GM19468 (cell line): ENCODE measurements at regions not wholly inside any gene's neighbourhood (a gene's known extent, or its start where the extent isn't known, plus 50 kb on each side); places are given as distances from the start of the nearest gene placed in this dataset.

Experiments
- ATAC-seq: cut with Tn5 transposase; IDR thresholded peaks from one replicate; pipeline ENCODE4 v1.9.1; 2021; ENCODE audit warnings: mild to moderate bottlenecking, moderate library complexity, moderate number of reproducible peaks; ENCODE audit not compliant: unreplicated experiment; ENCODE audit errors: extremely low read depth

DNA sequence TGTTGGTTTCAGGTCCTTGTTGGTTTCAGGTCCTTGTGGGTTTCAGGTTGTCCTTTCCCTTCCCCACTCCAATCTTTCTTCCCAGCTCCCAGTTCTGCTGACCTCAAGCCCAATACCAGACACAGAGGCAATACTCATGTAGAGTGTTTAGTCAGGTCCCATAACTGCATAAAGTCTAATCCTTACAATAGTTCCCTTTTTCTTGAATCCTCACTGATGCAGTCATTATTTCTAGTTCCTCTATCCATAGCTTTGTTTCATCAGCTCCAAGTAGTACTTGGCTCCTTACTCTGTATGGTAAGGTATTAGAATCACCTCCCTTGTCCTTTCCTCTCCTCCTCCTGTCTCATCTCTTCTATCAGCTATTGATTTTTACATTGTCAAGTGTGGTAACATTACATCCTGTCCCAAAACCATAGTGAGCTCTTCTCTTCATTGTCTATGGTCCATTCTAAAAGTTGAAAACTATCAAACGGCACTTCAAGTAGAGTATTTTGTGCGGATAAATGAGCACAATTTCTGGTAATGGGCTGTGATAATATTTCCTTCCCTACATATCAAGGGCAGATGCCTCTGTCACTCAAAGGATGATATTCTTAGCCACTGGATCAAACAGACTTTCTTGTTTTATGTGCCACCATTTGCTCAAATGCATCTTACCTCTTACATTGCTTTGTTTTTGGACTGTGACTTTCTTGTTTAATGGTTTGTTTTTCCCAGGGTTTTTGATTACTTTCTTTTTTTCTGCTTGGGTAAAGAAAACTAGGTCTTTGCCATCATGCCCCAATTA lies 57.2 kb upstream of the JDP2 start:
- ATAC-seq = no peak

GRCh38 chr14:75371297-75371696 lies 56.5 kb upstream of the JDP2 start:
- ATAC-seq = no peak

DNA sequence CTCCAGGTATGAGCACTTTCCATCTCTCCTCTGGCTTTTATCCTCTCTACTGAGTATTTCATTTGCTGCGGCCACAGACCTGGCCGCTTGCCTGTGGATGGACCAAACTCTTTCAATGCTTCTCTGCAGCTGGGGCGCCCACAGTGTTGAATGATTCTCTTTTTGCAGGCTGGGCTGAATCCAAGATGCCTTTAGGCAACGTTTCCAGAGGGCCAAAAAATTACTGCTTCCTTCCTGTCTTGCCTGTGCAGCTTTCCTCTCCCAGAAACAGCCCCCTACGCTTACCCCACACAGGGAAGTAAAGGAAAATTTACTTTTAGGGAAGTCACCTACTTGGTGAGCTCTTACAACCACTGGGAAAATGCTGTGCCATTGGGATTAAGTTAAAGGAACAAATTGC lies 55.6 kb upstream of the JDP2 start:
- ATAC-seq = no peak

DNA sequence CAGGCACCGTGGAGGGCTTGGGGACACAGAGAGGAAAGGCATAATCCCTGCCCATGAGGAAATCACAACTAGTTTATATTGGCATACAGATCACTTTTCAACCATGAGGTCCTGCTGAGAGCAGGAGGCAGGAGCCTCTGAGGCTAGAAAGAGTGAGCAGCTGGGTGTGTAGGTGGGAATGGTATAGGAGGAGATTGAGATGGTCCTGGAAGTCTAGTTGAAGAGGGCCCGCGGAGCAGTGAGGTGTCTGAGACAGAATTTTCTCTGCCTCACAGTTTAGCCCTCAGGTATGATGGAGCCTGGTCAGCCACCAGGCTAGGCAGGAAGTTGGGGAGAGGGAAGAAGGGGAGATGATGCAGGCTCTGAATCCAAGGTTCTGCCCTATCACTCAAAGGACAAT lies 54.7 kb upstream of the JDP2 start:
- no peak for ATAC-seq

DNA sequence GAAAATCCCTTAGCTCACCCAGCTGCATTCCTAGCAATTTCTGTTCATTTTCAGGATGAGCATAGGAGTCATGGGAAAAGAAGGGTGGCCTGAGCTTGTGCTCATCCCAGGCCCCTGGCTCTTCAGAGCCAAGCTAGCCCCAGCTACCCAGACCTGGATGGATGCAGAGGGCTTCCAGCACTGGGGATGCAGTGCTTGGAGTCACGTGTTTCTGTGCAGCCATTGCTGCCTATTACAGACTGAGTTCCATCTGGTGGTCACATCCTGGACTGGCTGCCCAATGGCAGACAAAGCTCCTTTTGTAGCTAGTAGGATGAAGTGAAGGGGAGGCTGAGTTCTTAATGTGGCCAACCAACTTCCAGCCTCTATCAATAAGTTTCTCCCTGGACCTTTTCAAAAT lies 54.2 kb upstream of the JDP2 start:
- ATAC-seq = no peak

DNA sequence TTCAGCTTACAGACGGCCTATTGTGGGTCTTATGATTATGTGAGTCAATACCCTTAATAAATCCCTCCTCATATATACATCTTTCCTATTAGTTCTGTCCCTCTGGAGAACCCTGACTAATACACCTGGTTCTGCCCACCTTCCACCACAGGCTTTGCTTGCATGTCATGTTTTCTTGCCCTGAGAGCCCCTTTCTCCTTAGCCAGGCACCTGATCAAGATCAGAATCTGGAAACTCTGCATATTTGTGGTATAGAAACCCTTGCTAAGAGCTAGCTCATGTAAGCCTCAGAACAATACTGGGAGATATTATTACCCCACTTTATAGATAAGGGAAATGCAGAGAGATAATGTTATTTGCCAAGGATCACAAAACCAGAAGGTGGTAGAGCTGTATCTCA lies 52.9 kb upstream of the JDP2 start:
- no peak for ATAC-seq

GRCh38 chr14:75375983-75376382 lies 51.8 kb upstream of the JDP2 start:
- ATAC-seq = no peak
